SK-N-MC (cell line): ENCODE measurements at regions not wholly inside any gene's neighbourhood (a gene's known extent, or its start where the extent isn't known, plus 50 kb on each side); places are given as distances from the start of the nearest gene placed in this dataset.

ENCODE experiments used
- DNase-seq: peaks from one replicate; pipeline ENCODE4 v3.0.0-alpha.2; 2011; ENCODE audit warnings: low read depth, low spot score
- H3K27ac ChIP-seq: fragments of 200-600 bp; sonication (generic); 2 replicates; pipeline ENCODE4 v1.5.1; 2016; ENCODE audit warnings: mixed run types
- H3K36me3 ChIP-seq: fragments of 200-600 bp; sonication (generic); 2 replicates; pipeline ENCODE4 v1.6.1; 2017; ENCODE audit warnings: antibody characterized with exemption, low read length, mixed read lengths; ENCODE audit not compliant: insufficient read depth
- H3K4me3 ChIP-seq: fragments of 200-600 bp; sonication (generic); 2 replicates; pipeline ENCODE4 v1.5.1; 2016
- H3K9ac ChIP-seq: fragments of 200-600 bp; sonication (generic); 2 replicates; pipeline ENCODE4 v1.8.0; 2017; ENCODE audit warnings: mixed run types, mixed read lengths; ENCODE audit not compliant: insufficient read length
- H3K9me3 ChIP-seq: fragments of 200-600 bp; sonication (generic); 2 replicates; pipeline ENCODE4 v1.6.1; 2017; ENCODE audit warnings: low read depth, mild to moderate bottlenecking, antibody characterized with exemption, low read length, moderate library complexity, mixed read lengths
- EZH2 ChIP-seq: fragments of 200-600 bp; sonication (generic); IDR thresholded peaks from one replicate; pipeline ENCODE4 v1.6.1; 2017; ENCODE audit warnings: antibody characterized with exemption
- FOXP2 ChIP-seq: optimal IDR thresholded peaks from 2 replicates; pipeline ENCODE3; 2011; ENCODE audit warnings: mild to moderate bottlenecking, moderate library complexity; ENCODE audit not compliant: insufficient read depth; ENCODE audit errors: extremely low read length, control extremely low read depth
- POLR2AphosphoS5 ChIP-seq: IDR thresholded peaks from 2 replicates; pipeline ENCODE4 v1.6.1; 2012; ENCODE audit warnings: mild to moderate bottlenecking, low read depth, low read length, borderline replicate concordance

DNA sequence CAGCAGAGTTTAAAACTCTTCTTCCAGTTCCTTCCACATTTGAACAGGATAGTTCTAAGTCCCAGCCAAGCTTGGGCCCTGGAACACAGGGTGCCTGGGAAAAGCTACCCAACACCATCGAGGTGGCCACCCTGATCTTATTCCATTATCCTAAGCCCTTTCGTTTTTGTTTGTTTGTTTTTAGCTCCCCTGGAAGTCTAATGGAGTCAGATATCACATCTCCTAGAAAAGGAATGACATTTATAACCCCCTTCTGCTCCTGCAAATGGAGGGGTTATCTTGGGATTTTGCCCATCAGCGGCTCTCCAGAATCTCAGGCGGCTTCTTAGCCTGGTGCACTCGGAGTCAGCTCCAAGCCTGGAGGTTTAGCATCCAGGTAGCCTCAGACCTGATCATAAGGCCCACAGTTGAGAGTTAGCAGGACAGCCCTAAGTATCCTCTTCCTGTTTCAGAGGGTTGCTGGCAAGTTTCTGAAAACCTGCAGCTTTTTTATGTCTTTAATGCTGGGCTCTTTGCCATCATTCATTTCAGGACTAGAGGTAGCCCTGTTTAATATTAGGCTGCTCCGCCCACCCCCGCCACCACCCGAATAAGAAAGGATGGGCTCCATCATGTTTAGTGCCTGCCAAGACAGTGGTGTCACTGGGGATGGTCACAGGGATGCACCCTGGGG is 230.0 kb upstream of the LNX1 start:
- no peak for DNase-seq
- no peak for TF ChIP-seq POLR2AphosphoS5
- TF ChIP-seq EZH2 = no peak
- no peak for TF ChIP-seq FOXP2
- no peak overlapping the region for H3K27ac ChIP-seq
- no peaks in the 10 kb centered on the region for H3K36me3 ChIP-seq
- no peak overlapping the region for H3K9ac ChIP-seq
- no peak overlapping the region for H3K4me3 ChIP-seq
- H3K9me3 ChIP-seq = no peaks in the 10 kb centered on the region

DNA sequence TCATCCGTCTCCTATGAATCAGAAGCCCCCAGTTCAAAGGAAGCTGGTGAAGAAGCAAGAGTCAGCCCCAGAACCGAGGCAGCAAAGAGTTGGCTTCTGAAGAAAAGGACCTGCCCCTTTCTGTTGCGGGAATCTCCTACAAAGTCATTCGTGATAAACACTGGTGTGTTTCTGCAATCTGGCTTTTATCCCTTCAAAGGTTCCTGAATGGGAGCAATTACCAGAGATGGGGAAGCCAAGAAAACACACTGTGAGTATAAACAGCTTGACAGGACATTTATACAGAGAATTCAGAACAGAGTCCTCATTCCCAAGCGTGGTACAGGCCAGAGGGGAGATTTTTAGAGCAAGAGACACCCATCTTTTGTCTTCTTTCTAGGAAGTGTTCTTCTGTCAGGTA is 226.8 kb upstream of the LNX1 start:
- no peak for DNase-seq
- Histone ChIP-seq H3K27ac (no peak overlapping the region), H3K4me3 (no peak overlapping the region), H3K36me3 (no peaks in the 10 kb centered on the region), H3K9ac (no peak overlapping the region), H3K9me3 (no peaks in the 10 kb centered on the region)
- TF ChIP-seq EZH2 (no peak), POLR2AphosphoS5 (no peak), FOXP2 (no peak)

DNA sequence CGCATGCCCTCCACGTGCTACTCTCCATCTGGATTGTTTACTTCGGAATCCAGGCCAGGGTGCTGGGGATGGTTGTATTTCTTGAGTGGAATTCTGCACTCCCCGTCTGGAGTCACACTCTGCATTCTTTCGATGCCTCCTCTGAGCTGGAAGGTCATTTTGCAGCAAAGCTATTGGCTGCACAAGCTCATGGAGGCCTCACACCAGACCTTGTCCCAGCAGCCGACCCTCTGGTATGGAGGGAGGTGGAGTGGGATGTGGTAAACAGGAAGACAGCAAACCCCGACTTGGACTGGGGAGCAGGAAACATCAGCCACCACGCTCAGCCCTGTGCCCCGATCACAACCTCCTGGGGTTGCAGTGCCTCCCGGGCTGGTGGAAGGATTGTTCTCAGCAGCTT is 225.3 kb upstream of the LNX1 start:
- H3K27ac ChIP-seq = no peak overlapping the region
- TF ChIP-seq FOXP2 (no peak), EZH2 (no peak), POLR2AphosphoS5 (no peak)
- no peak for DNase-seq
- no peak overlapping the region for H3K4me3 ChIP-seq
- no peaks in the 10 kb centered on the region for H3K36me3 ChIP-seq
- no peaks in the 10 kb centered on the region for H3K9me3 ChIP-seq
- H3K9ac ChIP-seq = no peak overlapping the region

DNA sequence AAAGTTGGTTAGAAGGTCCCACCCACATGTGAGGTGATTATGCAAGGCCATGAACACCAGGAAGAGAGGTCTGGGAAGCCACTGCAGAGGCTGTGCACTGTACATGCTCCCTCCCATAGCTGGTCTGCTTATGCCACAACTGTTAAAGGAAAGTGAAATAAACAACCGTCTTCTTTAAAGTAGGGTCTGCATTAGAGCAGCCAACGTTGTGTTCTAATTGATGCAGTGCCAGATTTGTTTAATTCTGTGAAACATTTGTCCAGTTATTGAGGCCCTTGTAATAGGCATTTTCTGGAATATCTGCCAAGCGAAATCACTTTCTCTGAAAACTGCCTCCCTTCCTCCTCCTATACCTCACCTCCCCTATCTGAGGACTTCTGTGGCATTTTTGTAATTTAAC is 224.0 kb upstream of the LNX1 start:
- H3K27ac ChIP-seq = no peak overlapping the region
- TF ChIP-seq EZH2 = no peak
- no peak for TF ChIP-seq FOXP2
- no peak for TF ChIP-seq POLR2AphosphoS5
- no peaks in the 10 kb centered on the region for H3K9me3 ChIP-seq
- H3K9ac ChIP-seq = no peak overlapping the region
- no peak for DNase-seq
- H3K36me3 ChIP-seq = no peaks in the 10 kb centered on the region
- no peak overlapping the region for H3K4me3 ChIP-seq

DNA sequence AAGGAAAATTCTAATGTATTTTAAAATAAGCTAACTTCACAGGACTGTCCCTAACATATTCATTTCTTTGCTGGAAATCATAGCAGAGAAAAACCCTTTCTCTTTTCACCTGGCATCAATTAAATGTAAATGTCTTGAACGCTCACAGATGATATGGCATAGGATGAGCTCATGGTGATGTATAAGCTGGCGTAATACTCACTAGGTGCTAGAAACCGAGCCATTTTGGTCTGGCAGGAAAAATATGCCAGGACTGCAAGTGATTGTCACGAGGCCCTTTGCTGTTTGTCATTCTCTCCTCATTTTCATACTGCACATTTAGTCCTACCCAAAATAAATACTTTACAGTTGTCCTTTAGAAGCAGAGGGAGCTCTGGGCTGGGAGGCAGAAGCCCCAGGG is 222.7 kb upstream of the LNX1 start:
- Histone ChIP-seq H3K9me3 (no peaks in the 10 kb centered on the region), H3K27ac (no peak overlapping the region), H3K4me3 (no peak overlapping the region), H3K36me3 (no peaks in the 10 kb centered on the region), H3K9ac (no peak overlapping the region)
- TF ChIP-seq FOXP2 = no peak
- TF ChIP-seq POLR2AphosphoS5 = no peak
- TF ChIP-seq EZH2 = no peak
- no peak for DNase-seq

DNA sequence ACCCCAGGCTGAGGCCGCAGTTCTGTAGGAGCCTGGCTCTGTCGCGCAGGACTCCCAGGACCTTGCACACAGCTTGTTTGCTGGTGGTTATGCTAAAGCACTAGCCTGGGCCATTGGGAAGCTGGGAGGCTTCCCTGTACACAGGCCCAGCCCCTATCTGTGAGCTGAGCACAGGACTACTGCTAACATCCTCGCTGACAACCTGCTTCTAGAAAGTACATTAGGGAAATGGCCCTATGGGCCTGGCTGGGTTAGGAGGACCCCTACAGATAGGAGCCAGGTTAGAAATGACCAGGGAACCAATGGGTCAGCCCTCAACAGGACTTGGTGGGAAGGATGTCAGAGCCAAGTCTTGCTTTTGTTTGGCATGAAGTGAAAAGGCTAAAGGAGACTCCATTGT is 219.4 kb upstream of the LNX1 start:
- Histone ChIP-seq H3K4me3 (no peak overlapping the region), H3K27ac (no peak overlapping the region), H3K9ac (no peak overlapping the region), H3K9me3 (no peaks in the 10 kb centered on the region), H3K36me3 (no peaks in the 10 kb centered on the region)
- no peak for DNase-seq
- no peak for TF ChIP-seq FOXP2

DNA sequence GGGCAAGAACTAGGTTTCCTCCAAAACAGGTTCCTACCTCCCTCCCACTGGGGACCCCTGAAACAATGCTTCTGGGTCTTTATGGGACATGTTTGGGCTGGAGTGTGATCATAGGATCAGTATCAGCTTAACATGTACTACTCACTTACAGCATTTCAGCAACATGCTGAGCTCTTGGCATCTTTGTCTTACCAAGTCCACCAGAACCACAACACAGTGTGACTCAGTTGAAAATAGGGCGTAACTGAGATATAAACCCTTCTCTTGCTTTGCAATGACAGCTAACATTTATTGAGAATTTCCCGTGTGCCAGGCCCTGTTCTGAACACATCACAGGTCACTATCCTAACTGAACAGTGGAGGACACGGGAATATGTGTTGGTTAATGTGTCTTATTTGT is 218.5 kb upstream of the LNX1 start:
- TF ChIP-seq FOXP2 (no peak), POLR2AphosphoS5 (no peak), EZH2 (no peak)
- Histone ChIP-seq H3K4me3 (no peak overlapping the region), H3K36me3 (no peaks in the 10 kb centered on the region), H3K27ac (no peak overlapping the region), H3K9me3 (no peaks in the 10 kb centered on the region), H3K9ac (no peak overlapping the region)
- no peak for DNase-seq

DNA sequence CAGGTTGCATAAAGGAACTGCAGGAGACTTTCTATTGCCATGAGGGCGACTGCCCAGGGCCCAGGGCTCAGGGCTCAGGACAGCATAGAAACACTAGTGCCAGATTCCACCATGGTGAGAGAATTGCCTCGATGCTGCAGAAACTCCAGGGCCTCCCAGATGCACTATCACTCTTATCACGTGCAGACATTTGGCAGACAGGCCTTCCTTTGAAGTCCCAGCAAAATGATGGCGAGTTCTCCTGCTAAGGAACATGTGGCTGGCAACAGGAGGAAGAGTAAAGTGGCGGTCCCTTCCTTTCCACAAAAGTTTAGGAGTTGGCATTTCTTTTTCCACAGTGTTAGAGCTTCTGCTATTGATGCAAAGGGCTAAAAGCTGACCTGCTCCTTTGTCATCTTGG is 214.0 kb upstream of the LNX1 start:
- H3K9ac ChIP-seq = no peak overlapping the region
- no peak for DNase-seq
- no peaks in the 10 kb centered on the region for H3K36me3 ChIP-seq
- H3K27ac ChIP-seq = no peak overlapping the region
- no peak overlapping the region for H3K4me3 ChIP-seq
- H3K9me3 ChIP-seq = no peaks in the 10 kb centered on the region
- no peak for TF ChIP-seq EZH2
- TF ChIP-seq POLR2AphosphoS5 = no peak
- no peak for TF ChIP-seq FOXP2

DNA sequence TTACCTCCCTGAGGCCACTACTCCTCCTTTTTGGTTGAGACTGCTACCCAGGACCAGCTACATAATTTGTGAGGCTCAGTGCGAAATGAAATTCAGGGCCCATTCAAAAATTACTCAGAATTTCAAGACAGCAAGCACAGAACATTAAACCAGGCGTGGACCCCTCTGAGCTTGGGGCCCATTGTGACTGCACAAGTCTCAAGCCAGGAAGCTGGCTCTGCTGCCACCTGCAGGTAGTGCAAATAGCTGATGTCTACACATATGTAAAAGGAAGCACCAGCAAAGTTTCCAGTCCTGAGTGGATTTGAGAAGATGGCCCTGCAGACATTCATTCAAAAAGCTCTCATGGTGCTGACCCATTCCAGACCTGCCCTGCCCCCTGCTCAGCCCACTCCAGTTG is 213.4 kb upstream of the LNX1 start:
- Histone ChIP-seq H3K36me3 (no peaks in the 10 kb centered on the region), H3K9me3 (no peaks in the 10 kb centered on the region), H3K4me3 (no peak overlapping the region), H3K9ac (no peak overlapping the region), H3K27ac (no peak overlapping the region)
- DNase-seq = no peak
- TF ChIP-seq EZH2 = no peak
- no peak for TF ChIP-seq FOXP2
- no peak for TF ChIP-seq POLR2AphosphoS5
